ENCODE measurements at regions not wholly inside any gene's neighbourhood (a gene's known extent, or its start where the extent isn't known, plus 50 kb on each side); places are given as distances from the start of the nearest gene placed in this dataset.
A peak's percentile ranks its signal among the peaks of the same experiment; 100 is the strongest.

DNA sequence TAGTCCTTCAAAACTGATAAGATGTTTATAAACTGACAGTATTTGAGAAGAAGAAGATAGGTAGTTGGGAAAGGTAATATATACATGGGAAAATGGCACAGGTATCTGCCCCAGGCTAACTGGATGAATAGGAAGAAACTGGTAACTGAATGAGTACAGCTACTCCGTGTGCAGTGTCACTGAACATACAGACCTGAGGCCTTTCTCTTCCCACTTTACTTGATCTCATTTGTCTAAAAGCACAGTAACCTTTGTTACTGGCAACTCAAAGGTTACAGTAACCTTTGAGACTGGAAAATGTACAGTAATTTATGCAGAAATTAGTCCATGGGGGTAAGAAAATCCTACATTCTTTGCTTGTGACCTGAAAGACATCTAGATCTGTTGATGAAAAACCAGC is 735.0 kb upstream of the RIOK2 start:
- no peak for DNase-seq (ENCODE audit: low read depth)
- TF ChIP-seq, protein P1, sequence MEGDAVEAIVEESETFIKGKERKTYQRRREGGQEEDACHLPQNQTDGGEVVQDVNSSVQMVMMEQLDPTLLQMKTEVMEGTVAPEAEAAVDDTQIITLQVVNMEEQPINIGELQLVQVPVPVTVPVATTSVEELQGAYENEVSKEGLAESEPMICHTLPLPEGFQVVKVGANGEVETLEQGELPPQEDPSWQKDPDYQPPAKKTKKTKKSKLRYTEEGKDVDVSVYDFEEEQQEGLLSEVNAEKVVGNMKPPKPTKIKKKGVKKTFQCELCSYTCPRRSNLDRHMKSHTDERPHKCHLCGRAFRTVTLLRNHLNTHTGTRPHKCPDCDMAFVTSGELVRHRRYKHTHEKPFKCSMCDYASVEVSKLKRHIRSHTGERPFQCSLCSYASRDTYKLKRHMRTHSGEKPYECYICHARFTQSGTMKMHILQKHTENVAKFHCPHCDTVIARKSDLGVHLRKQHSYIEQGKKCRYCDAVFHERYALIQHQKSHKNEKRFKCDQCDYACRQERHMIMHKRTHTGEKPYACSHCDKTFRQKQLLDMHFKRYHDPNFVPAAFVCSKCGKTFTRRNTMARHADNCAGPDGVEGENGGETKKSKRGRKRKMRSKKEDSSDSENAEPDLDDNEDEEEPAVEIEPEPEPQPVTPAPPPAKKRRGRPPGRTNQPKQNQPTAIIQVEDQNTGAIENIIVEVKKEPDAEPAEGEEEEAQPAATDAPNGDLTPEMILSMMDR (IDR thresholded peaks at IDR 0.05; ENCODE audit: low read length, missing control alignments): no peak
- no peak overlapping the region for H3K4me3 ChIP-seq (replicated peaks; ENCODE audit: low read depth, low read length)

DNA sequence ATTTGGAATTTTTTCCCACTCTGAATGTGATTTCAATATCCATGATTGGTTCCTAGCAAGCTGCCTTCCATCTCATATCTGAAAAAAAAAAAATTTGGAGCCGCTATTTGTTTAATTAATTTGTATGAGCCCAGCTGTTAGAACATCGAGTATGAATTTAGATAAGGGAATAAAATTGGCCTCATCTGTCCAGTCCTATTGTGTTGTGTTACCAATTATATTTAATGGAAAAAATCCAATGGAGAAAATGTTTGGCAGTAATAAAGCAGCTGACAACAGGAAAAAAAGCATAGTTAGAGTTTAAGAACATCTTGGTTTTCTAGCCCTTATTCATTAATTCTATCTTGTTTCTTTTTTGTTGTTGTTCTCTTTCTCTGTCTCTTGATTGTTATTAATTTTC is 735.6 kb upstream of the RIOK2 start:
- H3K4me3 ChIP-seq (replicated peaks; ENCODE audit: low read depth, low read length): no peak overlapping the region
- no peak for DNase-seq (ENCODE audit: low read depth)
- TF ChIP-seq, protein P1 (IDR thresholded peaks at IDR 0.05; ENCODE audit: low read length, missing control alignments): no peak

DNA sequence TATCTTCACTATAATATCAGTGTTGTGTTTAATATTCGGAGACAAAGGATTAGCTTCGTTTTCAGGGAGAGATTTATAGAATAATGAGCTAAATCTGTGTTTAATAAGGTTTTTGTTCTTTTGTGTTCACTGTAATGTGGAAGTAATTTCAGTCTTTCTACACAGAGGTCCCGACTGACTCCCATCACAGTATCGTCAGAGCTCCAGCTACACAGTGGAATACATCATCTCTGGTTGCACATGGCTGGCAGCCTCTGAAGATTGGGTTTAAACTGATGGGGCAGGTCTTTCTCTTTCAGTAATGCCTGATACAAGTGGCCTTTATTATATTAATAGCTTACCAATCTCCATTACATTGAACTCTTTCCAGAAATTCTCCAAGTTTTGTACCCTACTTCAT is 736.7 kb upstream of the RIOK2 start:
- no peak overlapping the region for H3K4me3 ChIP-seq (replicated peaks; ENCODE audit: low read depth, low read length)
- TF ChIP-seq, protein P1 (IDR thresholded peaks at IDR 0.05; ENCODE audit: low read length, missing control alignments): no peak
- DNase-seq (ENCODE audit: low read depth): no peak

DNA sequence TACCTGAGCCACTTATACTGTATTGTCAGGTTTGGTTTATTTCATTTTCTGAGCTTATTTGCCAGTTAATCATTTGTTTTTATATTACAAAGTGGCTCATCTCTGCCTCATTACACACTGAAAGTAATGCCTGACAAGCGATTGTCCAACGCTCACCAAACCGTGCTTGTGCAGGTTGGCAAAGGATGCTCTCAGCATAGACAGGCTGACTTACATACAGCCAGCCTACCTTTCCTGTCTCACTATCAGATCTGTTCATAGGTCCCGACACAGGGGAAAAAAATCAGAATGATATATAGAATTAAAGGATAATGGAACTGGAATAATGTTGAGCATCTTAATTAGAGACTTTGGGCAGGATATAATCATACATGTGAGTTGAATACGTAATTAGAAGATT is 739.7 kb upstream of the RIOK2 start:
- H3K4me3 ChIP-seq (replicated peaks; ENCODE audit: low read depth, low read length): no peak overlapping the region
- DNase-seq (ENCODE audit: low read depth): no peak
- TF ChIP-seq, protein P1 (IDR thresholded peaks at IDR 0.05; ENCODE audit: low read length, missing control alignments): no peak

DNA sequence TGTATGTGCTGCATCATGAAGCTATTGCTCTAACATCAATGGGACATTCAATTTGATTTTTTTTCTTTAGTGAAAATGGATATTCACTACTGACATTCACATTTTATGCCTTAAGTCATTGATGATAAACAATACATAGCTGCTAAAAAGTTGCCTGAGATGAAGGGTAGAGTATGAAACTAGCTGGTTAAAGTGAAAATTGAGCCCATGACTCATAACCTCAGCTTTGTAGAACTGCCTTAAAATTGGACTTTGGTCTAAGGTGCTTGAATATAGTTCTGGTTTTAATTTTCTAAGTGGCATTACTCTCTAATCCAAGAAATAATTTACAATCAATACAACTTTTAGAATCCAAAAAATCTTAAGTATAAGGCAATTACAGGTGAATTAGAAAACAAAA is 740.4 kb upstream of the RIOK2 start:
- no peak for DNase-seq (ENCODE audit: low read depth)
- H3K4me3 ChIP-seq (replicated peaks; ENCODE audit: low read depth, low read length): no peak overlapping the region
- TF ChIP-seq, protein P1 (IDR thresholded peaks at IDR 0.05; ENCODE audit: low read length, missing control alignments): no peak

DNA sequence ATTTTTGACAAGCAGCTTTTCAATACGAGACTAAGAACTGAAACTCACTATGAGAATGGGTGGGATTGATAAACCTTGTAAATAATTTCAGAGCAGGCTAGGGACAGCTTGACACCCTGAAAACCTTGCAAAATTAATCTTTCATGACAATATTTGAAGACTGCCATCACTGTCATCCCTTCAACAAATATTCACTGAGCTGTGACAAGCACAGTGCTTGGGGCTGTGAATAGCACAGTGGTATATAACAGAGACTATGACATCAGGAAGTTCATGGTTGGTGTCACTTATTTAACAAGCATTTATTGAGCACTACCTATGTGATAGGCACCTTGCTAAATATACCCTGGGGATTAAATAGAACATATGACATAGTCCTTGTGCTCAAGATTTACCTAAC is 741.0 kb upstream of the RIOK2 start:
- TF ChIP-seq, protein P1 (IDR thresholded peaks at IDR 0.05; ENCODE audit: low read length, missing control alignments): no peak
- H3K4me3 ChIP-seq (replicated peaks; ENCODE audit: low read depth, low read length): no peak overlapping the region

DNA sequence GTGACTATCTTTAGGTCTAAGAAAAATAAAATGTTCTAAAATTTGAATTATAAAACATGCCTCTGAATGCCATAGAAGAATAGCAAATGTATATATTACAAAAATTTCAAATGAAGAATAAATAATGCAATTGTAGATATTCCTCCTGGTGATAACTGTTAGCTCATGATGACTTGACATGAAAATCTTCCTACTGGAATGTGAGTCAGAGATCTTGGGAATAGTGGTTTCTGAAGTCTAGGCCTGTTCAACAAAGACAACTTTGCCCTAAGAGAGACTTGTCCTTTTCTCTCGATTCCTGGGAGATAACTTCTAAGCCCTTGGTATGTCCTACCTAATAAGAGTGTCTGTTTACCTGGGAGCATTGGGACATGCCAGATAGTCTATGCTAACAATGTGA is 746.3 kb upstream of the RIOK2 start:
- TF ChIP-seq, protein P1 (IDR thresholded peaks at IDR 0.05; ENCODE audit: low read length, missing control alignments): no peak
- no peak overlapping the region for H3K4me3 ChIP-seq (replicated peaks; ENCODE audit: low read depth, low read length)
- peak; percentile 4 for DNase-seq (ENCODE audit: low read depth)

More for the DNA sequence above, 741.0 kb upstream of the RIOK2 start:
- DNase-seq (ENCODE audit: low read depth): no peak

Measured in fibroblast of pulmonary artery (primary cell).